CD1c-positive myeloid dendritic cell (primary cell): ENCODE measurements at regions not wholly inside any gene's neighbourhood (a gene's known extent, or its start where the extent isn't known, plus 50 kb on each side); places are given as distances from the start of the nearest gene placed in this dataset.

ENCODE experiments used
- DNase-seq: peaks from one replicate; pipeline ENCODE4 v3.0.0-alpha.2; 2016; ENCODE audit errors: extremely low spot score

DNA sequence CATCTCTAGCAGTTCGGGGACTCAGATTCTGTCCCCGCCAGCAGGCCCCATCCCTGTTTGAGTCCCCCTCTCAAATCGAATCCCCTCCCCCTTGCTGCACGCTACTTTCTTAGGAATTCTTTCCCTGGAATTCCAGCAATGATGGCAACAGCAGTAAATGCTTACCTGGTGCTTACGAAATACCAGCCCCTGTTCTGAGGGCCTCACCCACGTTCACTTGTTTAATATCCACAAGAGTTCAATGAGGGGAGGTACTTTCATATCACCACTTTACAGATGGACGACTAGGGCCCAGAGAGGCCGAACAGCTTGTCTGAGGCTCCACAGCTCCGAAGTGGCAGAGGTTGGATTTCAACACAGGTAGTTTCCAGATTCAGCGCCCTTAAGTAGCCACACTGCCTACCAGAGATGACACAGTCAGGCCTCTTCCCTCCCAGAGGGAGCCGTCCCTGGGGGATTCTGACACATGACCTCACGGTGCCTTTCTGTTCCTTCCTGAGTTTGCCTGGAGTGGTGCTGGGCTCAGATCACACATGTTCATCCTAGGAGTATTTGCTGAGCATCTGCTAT lies 120.7 kb upstream of the GSE1 start:
- DNase-seq: no peak

DNA sequence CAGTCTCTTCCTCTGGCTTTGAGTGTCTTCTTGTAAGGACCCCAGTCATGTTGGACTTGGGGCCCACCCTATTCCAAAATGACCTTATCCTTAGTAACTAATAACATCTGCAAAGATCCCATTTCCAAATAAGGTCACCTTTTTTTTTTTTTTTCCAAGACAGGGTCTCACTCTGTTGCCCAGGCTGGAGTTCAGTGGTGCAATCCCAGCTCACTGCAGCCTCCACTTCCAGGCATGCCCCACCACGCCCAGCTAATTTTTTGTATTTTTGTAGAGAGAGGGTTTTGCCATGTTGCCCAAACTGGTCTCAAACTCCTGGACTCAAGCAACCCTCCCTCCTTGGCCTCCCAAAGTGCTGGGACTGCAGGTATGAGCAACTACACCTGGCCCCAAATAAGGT lies 118.8 kb upstream of the GSE1 start:
- DNase-seq: no peak

DNA sequence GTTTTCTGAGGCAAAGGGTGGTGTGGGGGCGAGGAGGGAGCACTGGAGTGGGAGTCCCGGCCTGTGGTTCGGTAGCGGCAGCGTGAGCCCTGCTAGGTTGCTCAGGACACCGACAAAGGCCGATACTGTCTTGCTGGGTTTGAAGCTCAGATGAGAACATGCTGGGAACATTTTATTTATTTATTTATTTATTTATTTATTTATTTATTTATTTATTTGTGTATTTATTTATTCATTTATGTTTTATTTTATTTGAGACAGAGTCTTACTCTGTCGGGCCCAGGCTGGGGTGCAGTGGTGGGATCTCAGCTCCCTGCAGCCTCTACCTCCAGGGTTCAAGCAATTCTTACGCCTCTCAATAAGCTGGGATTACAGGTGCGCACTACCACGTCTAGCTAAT lies 117.9 kb upstream of the GSE1 start:
- DNase-seq: no peak

DNA sequence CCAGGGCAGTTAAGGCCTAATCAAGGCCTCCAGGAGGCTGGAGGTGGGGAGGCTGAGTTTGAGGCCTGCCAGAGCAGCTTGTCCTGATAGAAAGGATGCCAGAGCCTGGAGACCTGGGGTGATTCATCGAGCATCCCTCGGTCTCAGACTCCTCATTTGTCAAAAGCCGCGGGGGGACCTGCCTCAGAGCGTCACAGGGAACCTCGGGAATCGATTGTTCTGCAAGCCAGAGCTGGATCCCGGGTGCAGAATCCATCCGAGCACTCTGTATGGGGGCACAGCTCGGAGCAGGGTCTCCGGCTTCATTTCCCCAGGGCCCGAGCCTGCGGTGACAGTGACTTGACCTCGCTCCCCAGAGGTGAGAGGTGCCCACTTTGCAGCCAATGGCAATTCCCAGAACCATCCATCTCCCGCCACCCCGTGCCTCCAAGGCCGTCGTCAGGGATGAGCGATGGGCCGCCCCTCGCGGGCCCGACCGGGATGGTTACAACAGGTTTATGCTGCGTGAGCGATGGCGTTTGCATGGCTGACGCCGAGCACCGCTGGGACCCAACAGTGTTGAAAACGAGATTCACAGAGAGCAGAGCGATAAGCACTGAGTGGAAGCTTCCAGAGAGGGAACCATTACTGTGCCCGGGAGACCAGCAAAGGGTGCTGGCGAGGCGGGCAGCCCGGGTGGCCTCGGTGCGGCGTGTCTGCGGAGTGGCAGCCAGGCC lies 117.1 kb upstream of the GSE1 start:
- no peak for DNase-seq

DNA sequence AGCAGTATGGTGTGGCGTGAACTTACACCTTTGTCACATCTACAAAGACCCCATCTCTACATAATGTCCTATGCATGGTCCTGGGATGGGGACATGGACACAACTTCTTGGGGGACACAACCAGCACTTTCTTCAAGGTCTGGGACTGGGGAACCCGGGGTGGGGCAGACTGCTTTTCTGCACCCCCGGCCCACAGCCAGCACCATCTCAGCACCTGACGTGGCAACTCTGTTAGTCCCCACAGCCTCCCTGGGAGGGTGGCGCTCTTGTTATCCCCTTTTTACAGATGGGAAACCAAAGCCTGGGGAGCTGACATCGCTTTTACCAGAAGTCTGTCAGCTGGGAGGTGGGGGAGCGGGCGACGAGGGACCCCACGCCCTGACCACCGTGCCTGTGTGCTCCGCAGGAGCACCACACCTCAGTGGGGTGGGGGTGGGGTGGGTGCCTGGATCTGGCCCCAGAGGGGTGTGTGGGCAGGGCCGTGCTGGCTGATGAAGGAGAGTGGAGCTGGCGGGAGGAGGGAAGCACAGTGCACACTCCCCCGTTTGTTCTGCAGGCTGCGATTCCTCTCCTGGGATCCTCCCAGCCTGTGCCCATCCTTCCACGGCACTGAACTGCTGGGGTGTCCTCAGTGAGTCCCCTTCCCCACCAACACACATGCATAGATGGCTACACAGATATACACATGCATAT lies 115.4 kb upstream of the GSE1 start:
- DNase-seq: no peak

DNA sequence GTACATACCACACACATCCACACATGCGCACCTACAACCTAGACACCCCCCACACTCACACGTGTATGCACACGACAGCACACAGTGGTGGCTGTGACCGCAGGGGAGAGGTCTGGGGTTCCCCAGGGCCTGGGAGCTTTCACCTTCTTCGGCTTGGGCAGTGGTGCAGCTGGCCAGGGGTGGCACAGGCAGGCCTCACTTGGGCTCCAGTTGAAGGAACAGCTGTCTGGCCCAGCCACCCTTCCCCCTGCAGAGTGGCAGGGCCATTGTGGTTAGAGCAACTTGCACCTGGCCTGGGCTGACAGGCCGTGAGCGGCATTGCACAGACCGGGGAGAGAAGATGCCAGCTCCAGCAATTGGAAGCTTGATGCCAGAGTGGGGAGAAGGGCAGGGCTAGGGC lies 114.5 kb upstream of the GSE1 start:
- no peak for DNase-seq

DNA sequence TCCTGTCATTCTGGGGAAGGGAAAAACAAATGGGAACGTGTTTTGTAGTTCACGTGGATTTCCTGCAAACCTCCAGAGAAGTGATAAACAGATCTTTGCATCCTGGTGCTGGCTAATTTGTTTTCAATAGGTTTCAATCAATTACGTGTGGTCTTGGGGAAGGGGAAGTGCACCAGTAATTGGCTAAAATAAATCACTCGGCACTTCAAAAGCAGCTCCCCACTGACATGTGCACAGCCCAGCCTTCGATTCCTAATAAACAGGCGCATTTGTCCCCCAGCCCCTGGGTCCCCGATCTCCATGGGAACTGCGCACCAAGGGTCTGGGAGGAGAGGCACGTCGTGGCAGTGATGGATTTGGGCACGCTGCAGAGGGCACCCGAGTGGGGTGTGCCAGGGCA lies 112.9 kb upstream of the GSE1 start:
- DNase-seq: no peak

DNA sequence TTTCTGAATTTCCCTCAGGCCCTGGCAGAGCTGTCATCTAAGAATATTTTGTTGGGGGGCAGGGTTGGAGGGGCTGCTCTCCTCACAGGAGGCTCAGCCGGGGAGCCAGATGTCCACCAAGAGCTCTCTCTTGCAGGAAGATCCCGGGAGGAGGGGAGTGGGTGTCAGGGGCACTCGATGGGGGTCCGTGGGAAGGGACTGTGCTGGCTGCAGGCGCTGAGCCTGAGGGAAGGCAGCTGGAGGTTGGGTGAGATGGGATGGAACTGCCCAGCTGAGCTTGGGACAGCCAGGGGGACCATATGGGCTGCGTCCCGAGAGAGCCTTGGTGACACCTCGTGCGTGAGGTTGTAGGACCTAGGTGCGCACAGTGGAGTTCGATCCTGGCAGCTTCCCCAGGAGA lies 111.2 kb upstream of the GSE1 start:
- DNase-seq: no peak

DNA sequence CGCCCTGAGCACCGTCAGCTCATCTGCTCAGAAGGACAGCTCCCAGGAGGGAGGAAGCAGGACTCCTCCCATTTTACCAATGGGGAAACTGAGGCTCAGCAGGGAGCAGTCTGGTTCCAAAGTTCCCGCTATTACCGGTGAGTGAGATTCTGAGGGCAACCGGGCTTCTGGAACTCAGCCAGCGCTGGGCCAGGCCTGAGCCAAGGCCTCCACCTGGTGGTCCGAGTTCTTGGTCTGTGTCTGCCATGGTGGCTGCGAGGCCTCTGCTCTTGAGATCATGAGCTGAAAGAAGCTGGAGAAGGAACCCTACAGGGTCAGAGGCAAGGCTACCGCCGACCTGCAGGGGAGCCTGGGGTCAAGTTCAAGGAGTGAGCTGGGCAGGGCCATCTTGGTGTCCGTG lies 110.8 kb upstream of the GSE1 start:
- DNase-seq: no peak

DNA sequence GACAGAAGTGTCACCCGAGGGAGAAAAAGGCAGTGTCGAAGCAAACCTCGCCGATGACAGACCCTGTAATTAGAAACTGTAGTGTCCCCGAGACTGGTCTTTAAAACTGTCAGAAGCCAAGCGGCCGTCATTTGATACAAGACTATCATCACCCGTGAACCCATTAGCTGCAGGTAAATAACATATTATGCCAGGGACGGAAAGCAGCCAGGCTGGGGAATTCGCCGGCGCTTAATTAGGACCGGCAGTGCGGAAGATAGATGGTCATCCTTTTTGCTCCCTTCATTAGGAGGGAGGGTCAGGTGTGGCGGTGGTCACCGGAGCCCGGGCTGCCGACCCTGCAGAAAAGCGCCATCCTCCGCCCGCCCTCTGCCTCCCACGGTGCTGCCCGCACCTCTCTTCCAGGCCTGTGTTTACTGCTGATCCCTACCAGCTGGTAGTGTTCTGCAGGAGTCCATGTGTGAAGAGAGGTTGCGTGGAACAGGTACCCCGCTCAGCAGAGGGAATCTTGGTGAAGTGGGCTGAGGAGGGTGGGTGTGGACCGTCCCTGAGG lies 109.4 kb upstream of the GSE1 start:
- no peak for DNase-seq

DNA sequence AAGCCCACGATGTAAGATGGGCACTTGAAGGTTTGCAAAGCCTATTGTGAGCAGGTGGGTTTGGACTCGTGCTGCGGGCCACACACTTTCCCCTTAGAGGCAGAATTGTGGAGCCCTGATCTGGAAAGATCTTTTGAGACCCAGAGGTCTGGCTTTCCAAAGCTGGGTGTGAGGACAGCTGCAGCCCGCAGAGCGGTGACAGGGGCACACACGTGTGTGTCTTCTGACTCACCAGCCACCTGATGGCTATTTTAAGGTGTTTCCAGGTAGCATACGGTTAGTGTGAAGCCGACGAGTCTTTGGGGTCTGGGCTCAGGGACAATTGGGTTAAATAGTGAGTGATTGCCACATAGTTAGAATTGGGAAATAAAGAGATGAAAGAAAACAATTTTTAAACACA lies 108.9 kb upstream of the GSE1 start:
- DNase-seq: no peak

DNA sequence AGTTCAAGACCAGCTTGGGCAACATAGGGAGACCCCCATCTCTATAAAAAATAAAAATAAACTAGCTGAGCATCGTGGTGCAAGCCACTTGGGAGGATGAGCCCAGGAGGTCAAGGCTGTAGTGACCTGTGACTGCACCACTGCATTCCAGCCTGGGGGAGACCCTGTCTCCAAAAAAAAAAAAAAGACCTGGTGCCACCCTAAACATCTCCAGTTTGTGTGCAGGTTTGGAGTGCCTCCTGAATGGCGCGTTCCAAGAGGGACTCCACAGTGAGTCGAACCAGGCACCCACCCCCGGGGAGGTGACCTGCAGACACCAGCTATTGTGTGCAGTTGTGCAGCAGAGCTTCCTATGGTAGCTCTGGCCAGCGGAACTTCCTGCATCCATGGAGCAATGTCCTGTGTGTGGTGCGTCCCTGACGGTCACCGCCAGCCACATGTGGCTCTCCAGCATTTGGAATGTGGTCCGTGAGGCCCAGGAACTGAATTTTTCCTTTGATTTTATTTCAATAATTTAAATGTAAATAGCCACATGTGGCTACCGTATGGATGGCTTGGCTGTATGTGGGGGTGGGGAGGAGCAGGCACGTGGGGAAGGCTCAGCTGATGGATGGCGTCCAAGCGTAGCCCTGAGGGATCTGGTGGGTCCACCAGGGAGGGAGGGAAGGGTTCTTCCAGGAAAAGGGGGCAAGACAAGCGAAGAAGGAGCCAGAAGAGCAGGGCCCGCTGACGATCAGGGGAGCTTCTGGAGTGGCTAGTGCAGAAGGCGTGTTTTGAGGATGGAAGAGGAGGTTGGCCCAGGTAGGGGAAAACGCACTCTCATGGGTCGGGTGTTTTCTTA lies 107.1 kb upstream of the GSE1 start:
- DNase-seq: no peak

DNA sequence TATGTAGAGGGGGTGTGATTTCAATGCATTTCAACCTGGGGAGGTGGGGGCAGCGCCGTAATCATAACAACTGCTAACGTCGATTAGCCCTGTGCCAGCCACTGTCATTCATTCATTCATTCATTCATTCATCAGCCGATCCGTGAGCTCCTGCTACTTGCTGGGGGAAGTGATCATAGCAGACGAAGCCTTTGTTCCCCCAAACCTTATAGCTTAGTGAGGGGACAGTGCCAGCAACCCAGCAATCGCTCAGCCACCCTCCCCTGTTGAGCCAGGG lies 106.5 kb upstream of the GSE1 start:
- no peak for DNase-seq

DNA sequence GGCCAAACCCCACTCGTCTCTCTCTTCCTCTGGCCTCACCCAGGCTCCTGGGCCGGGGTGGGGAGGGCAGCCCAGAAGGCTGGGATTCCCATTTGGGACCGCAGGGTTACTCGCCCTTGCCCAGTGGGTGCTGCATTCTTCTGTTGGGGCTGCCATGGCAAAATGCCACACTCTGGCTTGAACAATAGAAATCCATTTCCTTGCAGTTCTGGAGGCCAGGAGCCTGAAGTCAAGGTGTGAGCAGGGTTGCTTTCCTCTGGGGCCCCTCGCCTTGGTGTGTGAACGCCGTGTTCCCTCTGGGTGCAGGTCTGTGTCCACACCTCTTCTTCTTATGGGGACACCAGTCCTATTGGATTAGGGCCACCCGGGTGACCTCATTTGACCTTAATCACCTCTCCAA lies 105.8 kb upstream of the GSE1 start:
- DNase-seq: no peak

DNA sequence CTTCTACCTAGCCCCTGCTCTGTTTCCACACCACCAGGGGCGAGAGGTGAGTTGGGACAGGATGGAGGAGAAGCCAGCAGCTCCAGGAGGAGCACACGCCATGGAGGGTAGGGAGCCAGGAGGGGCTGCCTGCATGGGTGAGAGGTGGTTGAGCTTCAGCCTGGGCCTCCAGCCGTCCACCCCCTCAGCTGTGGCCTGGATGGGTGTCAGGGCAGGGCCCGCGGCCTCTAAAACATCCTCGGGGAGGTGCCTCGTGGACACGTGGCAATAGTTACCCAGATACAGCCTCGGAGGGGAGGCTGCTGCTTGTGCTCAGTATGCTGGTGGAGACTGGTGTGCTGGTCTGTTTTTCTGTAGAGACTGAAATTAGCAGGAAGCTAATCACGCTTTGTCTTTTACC lies 104.7 kb upstream of the GSE1 start:
- DNase-seq: no peak

DNA sequence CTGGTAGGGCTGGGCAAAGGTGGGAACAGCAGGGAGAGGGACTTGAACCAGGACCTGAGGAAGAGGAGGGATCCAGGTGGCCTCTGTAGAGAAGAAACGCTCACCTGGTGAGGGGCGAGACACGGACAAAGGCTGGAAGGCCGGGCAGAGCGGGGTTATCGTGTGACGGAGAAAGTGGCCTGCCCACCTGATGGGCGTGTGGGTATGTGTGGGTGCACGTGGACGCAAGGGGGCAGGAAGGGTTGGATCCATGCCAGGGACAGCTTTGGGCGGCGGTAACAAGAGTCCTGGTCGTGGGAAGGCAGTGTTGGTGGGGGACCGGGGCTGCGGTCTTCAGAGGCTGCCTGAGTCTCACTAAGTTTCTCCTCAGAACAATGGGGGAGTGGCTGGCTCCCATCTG lies 104.1 kb upstream of the GSE1 start:
- no peak for DNase-seq

DNA sequence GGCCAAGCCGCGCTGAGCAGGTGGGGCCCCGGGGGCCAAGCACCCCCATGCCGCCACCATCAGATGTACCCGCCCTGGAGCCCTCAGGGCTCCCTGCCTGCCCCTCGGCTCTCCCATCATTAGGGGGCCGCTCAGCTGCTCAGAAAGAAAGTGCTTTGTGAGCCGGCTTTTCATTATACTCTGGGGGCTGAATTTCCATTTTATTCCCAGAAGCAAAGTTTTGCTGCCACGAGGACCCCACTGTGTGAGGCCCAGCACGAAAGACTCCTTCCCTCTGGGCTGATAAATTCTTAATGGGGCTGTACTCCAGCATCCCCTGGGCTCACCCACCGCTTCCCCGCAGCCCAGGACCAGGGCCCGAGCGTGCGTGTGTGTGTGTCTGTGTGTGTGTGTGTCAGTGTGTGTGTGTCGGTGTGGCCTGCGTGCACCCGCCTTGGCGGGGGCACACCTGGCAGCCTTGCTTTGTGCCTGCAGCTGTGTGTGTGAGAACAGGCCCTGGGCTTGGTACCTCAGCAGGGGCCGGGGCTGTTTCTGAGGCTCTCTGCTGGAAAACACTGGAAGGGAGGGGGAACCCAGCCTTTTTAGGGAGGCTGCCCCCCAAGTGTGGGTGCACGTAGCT lies 103.0 kb upstream of the GSE1 start:
- no peak for DNase-seq

DNA sequence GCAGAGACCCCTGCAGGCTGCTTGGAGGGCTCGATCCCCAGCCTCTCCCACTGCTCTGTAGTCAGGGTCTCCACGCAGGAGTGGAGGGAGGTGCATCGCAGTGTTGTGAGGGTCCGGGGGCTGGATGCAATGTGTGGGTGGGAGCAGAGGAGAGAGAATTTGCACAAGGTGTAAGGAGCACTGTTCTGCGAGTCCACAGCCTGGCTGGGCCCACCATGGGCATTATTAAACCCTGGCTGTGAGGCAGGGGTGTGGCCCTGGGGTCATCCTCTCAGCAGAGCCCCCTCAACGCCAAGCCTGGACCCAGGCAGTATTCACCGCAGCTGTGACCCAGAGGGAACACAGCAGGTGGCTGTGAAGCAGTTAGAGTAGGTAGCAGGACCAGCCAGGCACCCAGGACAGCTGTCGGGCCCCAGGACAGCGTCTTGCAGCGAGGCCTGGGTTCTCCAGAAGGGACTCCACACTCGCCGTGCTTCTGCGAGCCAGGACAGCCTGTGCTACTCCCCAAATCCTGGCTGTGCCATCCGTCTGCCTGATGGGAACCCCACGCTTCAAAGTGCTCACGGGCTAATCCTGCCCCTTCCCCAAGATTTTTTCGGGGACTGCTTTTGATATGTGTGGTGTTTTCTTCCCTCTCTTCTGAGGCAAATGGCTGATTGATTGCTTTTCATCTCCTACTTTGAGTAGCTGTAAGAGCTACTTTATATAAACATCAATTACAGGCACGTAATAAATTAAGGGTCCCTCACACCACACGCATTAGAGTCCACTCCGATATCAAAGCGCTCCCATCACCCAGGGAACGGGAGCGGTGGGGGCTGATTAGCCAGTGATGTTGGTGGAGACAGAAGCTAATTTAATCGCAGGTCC lies 100.9 kb upstream of the GSE1 start:
- DNase-seq: no peak

DNA sequence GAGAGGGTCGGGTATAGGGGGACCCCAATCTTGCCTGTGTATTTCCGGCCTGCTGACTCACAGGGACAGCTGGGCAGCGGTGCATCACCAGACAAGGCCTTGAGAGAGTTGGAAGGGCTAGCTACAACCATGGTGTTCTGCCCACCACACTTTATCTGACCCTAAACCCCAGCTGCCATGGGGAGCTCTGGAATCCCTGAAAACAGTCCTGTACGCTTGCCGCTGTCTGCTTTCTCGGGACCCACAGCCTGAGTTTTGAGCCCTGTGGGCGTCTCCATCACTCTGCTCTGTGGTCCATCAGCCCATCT lies 100.4 kb upstream of the GSE1 start:
- no peak for DNase-seq

DNA sequence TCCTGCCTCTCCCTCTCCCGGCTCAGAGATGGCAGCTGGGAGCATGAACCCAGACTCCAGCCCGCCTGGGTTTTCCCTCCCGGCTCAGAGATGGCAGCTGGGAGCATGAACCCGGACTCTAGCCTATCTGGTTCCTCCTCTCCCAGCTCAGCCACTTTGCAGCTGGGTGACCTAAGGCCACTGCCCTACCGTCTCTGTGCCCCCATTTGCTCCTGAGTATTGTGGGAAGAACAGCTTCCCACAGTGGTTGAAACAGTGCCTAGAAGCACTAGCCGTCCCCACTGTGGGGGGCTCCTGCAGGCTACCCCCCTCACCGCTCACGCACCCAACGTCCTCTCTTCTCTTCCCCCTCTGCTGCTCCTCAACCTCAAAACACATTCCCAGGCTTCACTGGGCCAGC lies 99.9 kb upstream of the GSE1 start:
- DNase-seq: no peak

DNA sequence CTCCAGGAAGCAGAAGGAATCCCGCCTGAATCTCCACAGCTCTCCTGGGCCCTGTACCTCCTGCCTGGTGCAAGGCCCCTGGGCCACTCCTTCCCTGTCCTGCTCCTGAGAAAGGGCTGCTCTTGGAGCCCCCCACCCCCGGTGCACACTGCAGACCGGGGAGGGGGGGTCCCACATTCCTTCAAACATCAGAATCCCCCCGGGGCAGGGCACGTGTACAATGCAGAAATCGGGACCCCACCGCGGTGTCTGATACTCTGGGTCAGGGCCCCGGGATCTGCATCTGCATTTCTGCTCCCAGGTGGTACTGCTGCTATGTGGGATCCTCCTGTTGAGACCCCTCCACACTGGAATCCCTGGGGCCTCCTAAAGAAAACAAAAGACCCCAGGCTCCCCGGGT lies 99.5 kb upstream of the GSE1 start:
- DNase-seq: no peak

DNA sequence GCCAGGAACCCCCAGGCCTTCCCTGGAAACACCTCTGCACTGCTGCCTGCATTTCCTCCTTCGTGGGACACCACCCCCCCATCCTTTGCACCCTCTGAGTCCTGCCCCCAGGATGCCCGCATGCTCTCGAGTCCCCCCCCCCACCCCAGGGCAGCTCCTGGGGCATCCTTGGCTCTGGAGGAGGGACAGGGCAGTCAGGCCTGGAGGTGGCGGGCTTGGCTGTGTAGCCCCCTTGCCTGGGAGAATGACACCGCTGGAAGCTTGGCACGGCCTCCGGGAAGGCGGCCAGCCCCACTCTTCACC lies 98.9 kb upstream of the GSE1 start:
- no peak for DNase-seq
